Adrenal gland (tissue), 5 donors: ENCODE measurements at regions not wholly inside any gene's neighbourhood (a gene's known extent, or its start where the extent isn't known, plus 50 kb on each side); places are given as distances from the start of the nearest gene placed in this dataset.

Experiments used
- CTCF ChIP-seq, 6 experiments: fragments of 450-650 bp in 4 of 6; fragments of 200-600 bp in 2 of 6; sonication (generic) in 1 of 6; IDR thresholded peaks; 1 replicate in 5 of 6; 2 replicates in 1 of 6; pipeline versions ENCODE4 v1.5.1 to v1.8.0; 2016 to 2021; ENCODE audit warnings: antibody characterized with exemption in 6 of 6, mild to moderate bottlenecking in 2 of 6, moderate library complexity in 1 of 6
- POLR2A ChIP-seq, 2 donors: fragments of 450-650 bp; IDR thresholded peaks; one replicate each; pipeline ENCODE4 v1.6.1; 2017; ENCODE audit warnings: antibody characterized with exemption in 2 of 2, mild to moderate bottlenecking in 2 of 2, moderate library complexity in 1 of 2
- donor health status: DM: no; HTN: no; CAD: no.

- TF ChIP-seq CTCF (IDR thresholded peaks at IDR 0.05) (no peak), POLR2A (IDR thresholded peaks at IDR 0.05) (no peak)
These were observed 124.5 kb downstream of the AKAP11 start for GRCh38 chr13:42396501-42396900.
